HCT116 (cell line): ENCODE measurements at regions not wholly inside any gene's neighbourhood (a gene's known extent, or its start where the extent isn't known, plus 50 kb on each side); places are given as distances from the start of the nearest gene placed in this dataset.

Experiments used
- ATAC-seq: fragments of 200-7000 bp; cut with Tn5 transposase; 2 replicates; pipeline ENCODE4 v1.9.1; 2020; ENCODE audit warnings: mild to moderate bottlenecking, moderate library complexity
- BruUV-seq: library from RNA; stranded (reverse); fragments of 400-500 nt; replicated peaks from 2 replicates; lab custom pipeline; 2021; lab: Mats Ljungman, UMichigan
- CTCF ChIA-PET: fragments of 300-600 bp; sonication (Branson Sonifier 250); formaldehyde crosslinking; loops from one replicate; lab custom pipeline; 2021; ENCODE audit warnings: antibody characterized with exemption; lab: Charles Lee
- POLR2A ChIA-PET: fragments of 300-600, 350-600 bp; sonication (Branson Sonifier 250); formaldehyde crosslinking; loops from one replicate; lab custom pipeline; 2021; ENCODE audit warnings: antibody characterized with exemption; lab: Charles Lee
- RAD21 ChIA-PET, 2 experiments: fragments of 300-600 bp; sonication (Branson Sonifier 250); formaldehyde crosslinking; loops; one replicate each; lab custom pipeline; 2023; ENCODE audit warnings: low total read pairs in 2 of 2; ENCODE audit not compliant: uncharacterized antibody in 2 of 2, unreplicated experiment in 2 of 2, low non-redundant PET in 1 of 2; lab: Charles Lee
- DNase-seq: peaks from one replicate; pipeline ENCODE4 v3.0.0-alpha.2; 2010; ENCODE audit warnings: low read depth, low spot score
- H2AFZ ChIP-seq: fragments of 200-600 bp; shearing (Covaris generic), sonication (generic); 2 replicates; pipeline ENCODE4 v1.6.1; 2017; ENCODE audit warnings: low read depth, mixed run types, mixed read lengths, antibody characterized with exemption, low read length; ENCODE audit not compliant: poor library complexity, severe bottlenecking
- H3K27ac ChIP-seq: 2 replicates; pipeline ENCODE4 v1.5.1; 2012; ENCODE audit warnings: low read depth, low read length
- H3K27me3 ChIP-seq: fragments of 200-600 bp; sonication (generic); 2 replicates; pipeline ENCODE4 v1.6.1; 2016; ENCODE audit warnings: mixed run types, low read length, mixed read lengths; ENCODE audit not compliant: insufficient read depth
- H3K36me3 ChIP-seq, 2 experiments: fragments of 200-500 bp in 1 of 2; fragments of 200-600 bp in 1 of 2; sonication (Bioruptor generic) in 1 of 2; sonication (generic) in 1 of 2; 2 replicates each; pipeline versions ENCODE4 v1.5.1 to v1.6.1; 2014 to 2016; ENCODE audit warnings: low read length in 2 of 2, inconsistent platforms in 1 of 2, mixed read lengths in 1 of 2, mixed run types in 1 of 2; ENCODE audit not compliant: insufficient read depth in 2 of 2, control insufficient read depth in 1 of 2
- H3K4me1 ChIP-seq, 2 experiments: fragments of 200-600 bp in 1 of 2; sonication (generic) in 1 of 2; 2 replicates each; pipeline versions ENCODE4 v1.5.1 to v1.6.1; 2012 to 2017; ENCODE audit warnings: low read length in 2 of 2, inconsistent platforms in 1 of 2, mild to moderate bottlenecking in 1 of 2, mixed read lengths in 1 of 2, mixed run types in 1 of 2, moderate library complexity in 1 of 2; ENCODE audit not compliant: insufficient read depth in 2 of 2, control insufficient read depth in 1 of 2
- H3K4me2 ChIP-seq: fragments of 200-600 bp; sonication (generic); 2 replicates; pipeline ENCODE4 v1.6.1; 2017; ENCODE audit warnings: mixed run types, low read length, mixed read lengths
- H3K4me3 ChIP-seq, 2 experiments: fragments of 200-600 bp in 1 of 2; sonication (generic) in 1 of 2; replicated peaks in 1 of 2; 2 replicates each; pipeline ENCODE4 v1.5.1; 2011 to 2016; ENCODE audit warnings: low read length in 2 of 2, control low read depth in 1 of 2, low read depth in 1 of 2, mild to moderate bottlenecking in 1 of 2, mixed read lengths in 1 of 2, mixed run types in 1 of 2
- H3K79me2 ChIP-seq: fragments of 200-600 bp; sonication (generic); 2 replicates; pipeline ENCODE4 v1.6.1; 2017; ENCODE audit warnings: mild to moderate bottlenecking, mixed run types, low read length, moderate library complexity, mixed read lengths; ENCODE audit not compliant: insufficient read depth
- H3K9ac ChIP-seq: fragments of 200-600 bp; sonication (generic); 2 replicates; pipeline ENCODE4 v1.6.1; 2016; ENCODE audit warnings: low read length, mixed read lengths
- H3K9me2 ChIP-seq: fragments of 200-600 bp; sonication (generic), shearing (Covaris generic); 2 replicates; pipeline ENCODE4 v1.6.1; 2017; ENCODE audit warnings: mixed run types, mild to moderate bottlenecking, moderate library complexity; ENCODE audit not compliant: insufficient read depth
- H3K9me3 ChIP-seq, 2 experiments: fragments of 200-500 bp in 1 of 2; fragments of 200-600 bp in 1 of 2; sonication (Bioruptor generic) in 1 of 2; sonication (generic) in 1 of 2; 2 replicates each; pipeline ENCODE4 v1.6.1; 2014 to 2017; ENCODE audit warnings: low read length in 2 of 2, mixed read lengths in 2 of 2, inconsistent platforms in 1 of 2, low read depth in 1 of 2, mild to moderate bottlenecking in 1 of 2, mixed run types in 1 of 2, moderate library complexity in 1 of 2; ENCODE audit not compliant: control insufficient read depth in 1 of 2, insufficient read depth in 1 of 2
- H4K20me1 ChIP-seq: fragments of 200-600 bp; sonication (generic), shearing (Covaris generic); 2 replicates; pipeline ENCODE4 v1.6.1; 2017; ENCODE audit warnings: mixed run types, mild to moderate bottlenecking, moderate library complexity; ENCODE audit not compliant: insufficient read depth
- ATF3 ChIP-seq: IDR thresholded peaks from 2 replicates; pipeline ENCODE4 v1.6.1; 2012
- CBX3 ChIP-seq: IDR thresholded peaks from 2 replicates; pipeline ENCODE4 v1.6.1; 2012; ENCODE audit warnings: low read depth
- CEBPB ChIP-seq: IDR thresholded peaks from 2 replicates; pipeline ENCODE4 v1.6.1; 2012; ENCODE audit warnings: low read depth
- FOSL1 ChIP-seq: IDR thresholded peaks from 2 replicates; pipeline ENCODE4 v1.6.1; 2012; ENCODE audit warnings: low read depth
- JUND ChIP-seq: IDR thresholded peaks from 2 replicates; pipeline ENCODE4 v1.6.1; 2012
- MAX ChIP-seq: IDR thresholded peaks from 2 replicates; pipeline ENCODE4 v1.6.1; 2012
- POLR2A ChIP-seq: IDR thresholded peaks from 2 replicates; pipeline ENCODE4 v1.7.0; 2011; ENCODE audit warnings: borderline replicate concordance; ENCODE audit not compliant: insufficient read depth, insufficient read length; ENCODE audit errors: extremely low read depth
- RAD21 ChIP-seq: IDR thresholded peaks from 2 replicates; pipeline ENCODE4 v1.6.1; 2012; ENCODE audit warnings: low read depth, mild to moderate bottlenecking
- SIN3A ChIP-seq: IDR thresholded peaks from 2 replicates; pipeline ENCODE4 v1.6.1; 2012; ENCODE audit warnings: low read depth
- SP1 ChIP-seq: IDR thresholded peaks from 2 replicates; pipeline ENCODE4 v1.6.1; 2012; ENCODE audit warnings: low read depth
- ZFX ChIP-seq: fragments of 450-650 bp; IDR thresholded peaks from 2 replicates; pipeline ENCODE4 v1.6.1; 2017
- ZNF274 ChIP-seq: fragments of 200-500 bp; sonication (Bioruptor generic); IDR thresholded peaks from 2 replicates; pipeline ENCODE4 v1.6.1; 2014; ENCODE audit warnings: mild to moderate bottlenecking, low read depth, low read length, inconsistent platforms
- intact Hi-C: fragments of 100-400 bp; cut with micrococcal nuclease; formaldehyde crosslinking; loops from 2 replicates; pipeline ENCODE4 v1.10.0; 2022
- TF ChIP-seq, protein P1 (sequence below): IDR thresholded peaks from 2 replicates; pipeline ENCODE4 v1.6.1; 2012; ENCODE audit warnings: low read depth

- ATAC-seq (no peak), DNase-seq (no peak)
- ChIA-PET RAD21 (no interaction called here), CTCF (no interaction called here), POLR2A (no interaction called here)
- H2AFZ ChIP-seq, result no peak overlapping the region
- no TSS peak for BruUV-seq
- H3K79me2 ChIP-seq, result no peaks in the 10 kb centered on the region
- H3K4me3 ChIP-seq, result no peak overlapping the region
- H3K27me3 ChIP-seq, result no peaks in the 10 kb centered on the region
- no peaks in the 10 kb centered on the region for H4K20me1 ChIP-seq
- no peak overlapping the region for H3K9ac ChIP-seq
- H3K9me2 ChIP-seq, result no peaks in the 10 kb centered on the region
- H3K36me3 ChIP-seq, result no peaks in the 10 kb centered on the region
- H3K4me1 ChIP-seq, result no peaks in the 10 kb centered on the region
- intact Hi-C loops, result no loop called here
- H3K27ac ChIP-seq, result no peak overlapping the region
- H3K9me3 ChIP-seq, result peaks cover 5 to 21% of the 10 kb centered on the region in 2 experiments; a peak in 2 of 4 replicates
- no peak for TF ChIP-seq ZFX
- no peak for TF ChIP-seq JUND
- no peak for TF ChIP-seq RAD21
- no peak for TF ChIP-seq CEBPB
- no peak for TF ChIP-seq SIN3A
- TF ChIP-seq SP1, result no peak
- no peak for TF ChIP-seq MAX
- TF ChIP-seq, all 23 proteins: peak for 0
- no peak overlapping the region for H3K4me2 ChIP-seq
These were observed 324.5 kb downstream of the TUSC1 start for GRCh38 chr9:25353783-25354182.

- H3K36me3 ChIP-seq, result no peaks in the 10 kb centered on the region
- DNase-seq (no peak), ATAC-seq (no peak)
- H3K4me1 ChIP-seq, result no peaks in the 10 kb centered on the region
- no peak overlapping the region for H3K9ac ChIP-seq
- H2AFZ ChIP-seq, result no peak overlapping the region
- H3K27ac ChIP-seq, result no peak overlapping the region
- no peaks in the 10 kb centered on the region for H3K27me3 ChIP-seq
- no peak overlapping the region for H3K4me3 ChIP-seq
- H4K20me1 ChIP-seq, result no peaks in the 10 kb centered on the region
- BruUV-seq, result no TSS peak
- no peak overlapping the region for H3K4me2 ChIP-seq
- no peaks in the 10 kb centered on the region for H3K9me2 ChIP-seq
- CTCF ChIA-PET, result no interaction called here
- RAD21 ChIA-PET, result no interaction called here
- TF ChIP-seq, protein P1, sequence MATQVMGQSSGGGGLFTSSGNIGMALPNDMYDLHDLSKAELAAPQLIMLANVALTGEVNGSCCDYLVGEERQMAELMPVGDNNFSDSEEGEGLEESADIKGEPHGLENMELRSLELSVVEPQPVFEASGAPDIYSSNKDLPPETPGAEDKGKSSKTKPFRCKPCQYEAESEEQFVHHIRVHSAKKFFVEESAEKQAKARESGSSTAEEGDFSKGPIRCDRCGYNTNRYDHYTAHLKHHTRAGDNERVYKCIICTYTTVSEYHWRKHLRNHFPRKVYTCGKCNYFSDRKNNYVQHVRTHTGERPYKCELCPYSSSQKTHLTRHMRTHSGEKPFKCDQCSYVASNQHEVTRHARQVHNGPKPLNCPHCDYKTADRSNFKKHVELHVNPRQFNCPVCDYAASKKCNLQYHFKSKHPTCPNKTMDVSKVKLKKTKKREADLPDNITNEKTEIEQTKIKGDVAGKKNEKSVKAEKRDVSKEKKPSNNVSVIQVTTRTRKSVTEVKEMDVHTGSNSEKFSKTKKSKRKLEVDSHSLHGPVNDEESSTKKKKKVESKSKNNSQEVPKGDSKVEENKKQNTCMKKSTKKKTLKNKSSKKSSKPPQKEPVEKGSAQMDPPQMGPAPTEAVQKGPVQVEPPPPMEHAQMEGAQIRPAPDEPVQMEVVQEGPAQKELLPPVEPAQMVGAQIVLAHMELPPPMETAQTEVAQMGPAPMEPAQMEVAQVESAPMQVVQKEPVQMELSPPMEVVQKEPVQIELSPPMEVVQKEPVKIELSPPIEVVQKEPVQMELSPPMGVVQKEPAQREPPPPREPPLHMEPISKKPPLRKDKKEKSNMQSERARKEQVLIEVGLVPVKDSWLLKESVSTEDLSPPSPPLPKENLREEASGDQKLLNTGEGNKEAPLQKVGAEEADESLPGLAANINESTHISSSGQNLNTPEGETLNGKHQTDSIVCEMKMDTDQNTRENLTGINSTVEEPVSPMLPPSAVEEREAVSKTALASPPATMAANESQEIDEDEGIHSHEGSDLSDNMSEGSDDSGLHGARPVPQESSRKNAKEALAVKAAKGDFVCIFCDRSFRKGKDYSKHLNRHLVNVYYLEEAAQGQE, result no peak
- TF ChIP-seq POLR2A (no peak), ZFX (no peak), CBX3 (no peak), ZNF274 (no peak), RAD21 (no peak), MAX (no peak), FOSL1 (no peak), ATF3 (no peak), SIN3A (no peak)
- TF ChIP-seq, all 23 proteins: peak for 0
- POLR2A ChIA-PET, result no interaction called here
- no peaks in the 10 kb centered on the region for H3K79me2 ChIP-seq
- intact Hi-C loops, result no loop called here
- peaks cover 8 to 18% of the 10 kb centered on the region in 2 experiments; a peak in 2 of 4 replicates for H3K9me3 ChIP-seq
These were observed 328.2 kb downstream of the TUSC1 start for GRCh38 chr9:25350011-25350410.
